Tibial nerve (tissue), 4 donors: ENCODE measurements at regions not wholly inside any gene's neighbourhood (a gene's known extent, or its start where the extent isn't known, plus 50 kb on each side); places are given as distances from the start of the nearest gene placed in this dataset.

ENCODE experiments used
- CTCF ChIP-seq, 5 experiments: fragments of 200-600 bp in 3 of 5; fragments of 450-650 bp in 2 of 5; sonication (generic) in 3 of 5; IDR thresholded peaks; one replicate each; pipeline ENCODE4 v1.5.1; 2016 to 2019; ENCODE audit warnings: antibody characterized with exemption in 5 of 5, mild to moderate bottlenecking in 3 of 5, moderate library complexity in 2 of 5
- EP300 ChIP-seq, 2 donors: sonication (generic); formaldehyde crosslinking; IDR thresholded peaks; one replicate each; pipeline ENCODE4 v1.6.1; 2017; ENCODE audit warnings: antibody characterized with exemption in 2 of 2, mild to moderate bottlenecking in 1 of 2
- POLR2A ChIP-seq, 2 donors: fragments of 450-650 bp; IDR thresholded peaks; one replicate each; pipeline ENCODE4 v1.6.1; 2017; ENCODE audit warnings: antibody characterized with exemption in 2 of 2, mild to moderate bottlenecking in 2 of 2, moderate library complexity in 2 of 2

- TF ChIP-seq CTCF (IDR thresholded peaks at IDR 0.05) = no peak
- no peak for TF ChIP-seq EP300 (IDR thresholded peaks at IDR 0.05)
- no peak for TF ChIP-seq POLR2A (IDR thresholded peaks at IDR 0.05)
These were observed 801.7 kb upstream of the DPPA4 start for GRCh38 chr3:110139048-110139447.
